MV-4-11 (cell line): ENCODE measurements at regions not wholly inside any gene's neighbourhood (a gene's known extent, or its start where the extent isn't known, plus 50 kb on each side); places are given as distances from the start of the nearest gene placed in this dataset.

ENCODE experiments used
- DNase-seq: peaks from one replicate; lab custom pipeline; 2025; lab: John Stamatoyannopoulos, UW

GRCh38 chr9:38313421-38313820 lies 79.1 kb upstream of the ALDH1B1 start:
- DNase-seq = no peak

GRCh38 chr9:38312406-38312805 lies 80.1 kb upstream of the ALDH1B1 start:
- DNase-seq = no peak

GRCh38 chr9:38311382-38312270 lies 80.9 kb upstream of the ALDH1B1 start:
- DNase-seq = peak; percentile 35

- DNase-seq = no peak
Measured at GRCh38 chr9:38309324-38310195, 82.9 kb upstream of the ALDH1B1 start.

GRCh38 chr9:38308136-38308535 lies 84.4 kb upstream of the ALDH1B1 start:
- no peak for DNase-seq

GRCh38 chr9:38306899-38307298 lies 85.6 kb upstream of the ALDH1B1 start:
- no peak for DNase-seq

- DNase-seq = no peak
Measured at GRCh38 chr9:38305582-38305981, 86.9 kb upstream of the ALDH1B1 start.

- DNase-seq = no peak
Measured at GRCh38 chr9:38301376-38302106, 91.0 kb upstream of the ALDH1B1 start.

- no peak for DNase-seq
Measured at GRCh38 chr9:38299856-38300255, 92.6 kb upstream of the ALDH1B1 start.

- no peak for DNase-seq
Measured at GRCh38 chr9:38298904-38299303, 93.6 kb upstream of the ALDH1B1 start.

- DNase-seq = no peak
Measured at GRCh38 chr9:38298503-38298902, 94.0 kb upstream of the ALDH1B1 start.

GRCh38 chr9:38296807-38297206 lies 95.7 kb upstream of the ALDH1B1 start:
- no peak for DNase-seq

- DNase-seq = no peak
Measured at GRCh38 chr9:38295764-38296163, 96.7 kb upstream of the ALDH1B1 start.

- no peak for DNase-seq
Measured at GRCh38 chr9:38294220-38294960, 98.1 kb upstream of the ALDH1B1 start.

GRCh38 chr9:38293022-38293421 lies 99.5 kb upstream of the ALDH1B1 start:
- no peak for DNase-seq

GRCh38 chr9:38292480-38292879 lies 100.0 kb upstream of the ALDH1B1 start:
- DNase-seq = no peak

GRCh38 chr9:38289866-38290245 lies 102.6 kb upstream of the ALDH1B1 start:
- DNase-seq = no peak

- no peak for DNase-seq
Measured at GRCh38 chr9:38289236-38289865, 103.2 kb upstream of the ALDH1B1 start.

- no peak for DNase-seq
Measured at GRCh38 chr9:38288502-38288901, 104.0 kb upstream of the ALDH1B1 start.

GRCh38 chr9:38287420-38287985 lies 105.0 kb upstream of the ALDH1B1 start:
- DNase-seq = no peak

GRCh38 chr9:38286766-38287165 lies 105.7 kb upstream of the ALDH1B1 start:
- no peak for DNase-seq
